Posterior vena cava (tissue), 2 donors: ENCODE measurements at regions not wholly inside any gene's neighbourhood (a gene's known extent, or its start where the extent isn't known, plus 50 kb on each side); places are given as distances from the start of the nearest gene placed in this dataset.
"Not testable (repeated sequence)": the region's sequence is repeated elsewhere in the genome, so short reads cannot be mapped to it uniquely, and the experiment has no call there.

Source experiments
- DNase-seq: peaks from one replicate; pipeline ENCODE4 v3.0.0-alpha.2; 2020; ENCODE audit warnings: low spot score
- intact Hi-C, 2 donors: fragments of 100-400 bp; cut with DNase I; formaldehyde crosslinking; loops; one replicate each; pipeline versions ENCODE4 v1.14.1 to v1.14.2; 2022 to 2023
- donor health status: DM: yes; HTN: yes; CAD: no.
- donor health status: DM: yes; HTN: yes; CAD: no.

- DNase-seq, result no peak
- intact Hi-C loops, result no loop called here
These were observed 665.5 kb downstream of the GBE1 start for GRCh38 chr3:81095956-81096355.

- intact Hi-C loops, result no loop called here
- no peak for DNase-seq
These were observed 666.5 kb downstream of the GBE1 start for GRCh38 chr3:81094986-81095385.

- intact Hi-C loops, result no loop called here
- DNase-seq, result no peak
These were observed 673.8 kb downstream of the GBE1 start for GRCh38 chr3:81087607-81088006.

GRCh38 chr3:81086348-81086747 is 675.1 kb downstream of the GBE1 start:
- intact Hi-C loops, result no loop called here
- DNase-seq, result no peak

DNA sequence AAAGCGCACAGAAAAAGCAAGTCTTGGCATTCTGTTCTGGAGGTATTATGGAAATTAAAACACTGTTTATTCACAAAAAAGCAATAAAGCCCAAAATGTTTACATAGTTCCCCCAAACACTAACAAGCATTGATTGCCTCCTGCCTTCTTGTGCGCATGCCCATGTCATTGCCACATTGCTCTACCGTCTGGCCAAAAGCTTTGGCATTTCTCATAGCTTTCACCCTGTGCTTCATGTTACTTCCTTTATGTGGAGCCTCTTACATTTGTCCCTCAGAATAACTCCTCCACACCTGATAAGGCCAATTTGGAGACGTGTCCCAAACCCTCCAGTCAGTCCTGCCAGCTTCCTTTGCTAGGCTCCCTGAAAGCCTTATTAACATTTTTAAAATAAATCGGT is 680.8 kb downstream of the GBE1 start:
- intact Hi-C loops, result no loop called here
- DNase-seq, result no peak

DNA sequence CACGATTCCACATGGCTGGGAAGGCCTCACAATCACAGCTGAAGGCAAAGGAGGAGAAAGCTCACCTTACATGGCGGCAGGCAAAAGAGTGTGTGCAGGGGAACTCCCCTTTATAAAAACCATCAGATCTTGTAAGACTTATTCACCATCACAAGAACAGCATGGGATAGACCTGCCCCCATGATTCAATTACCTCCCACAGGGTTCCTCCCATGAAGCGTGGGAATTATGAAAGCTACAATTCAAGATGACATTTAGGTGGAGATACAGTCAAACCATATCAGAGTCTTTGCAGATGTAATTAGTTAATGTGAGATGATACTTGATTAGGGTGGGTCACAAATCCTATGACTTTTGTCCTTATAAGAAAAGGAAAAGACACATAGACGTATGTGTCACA is 688.9 kb downstream of the GBE1 start:
- intact Hi-C loops, result no loop called here
- no peak for DNase-seq

DNA sequence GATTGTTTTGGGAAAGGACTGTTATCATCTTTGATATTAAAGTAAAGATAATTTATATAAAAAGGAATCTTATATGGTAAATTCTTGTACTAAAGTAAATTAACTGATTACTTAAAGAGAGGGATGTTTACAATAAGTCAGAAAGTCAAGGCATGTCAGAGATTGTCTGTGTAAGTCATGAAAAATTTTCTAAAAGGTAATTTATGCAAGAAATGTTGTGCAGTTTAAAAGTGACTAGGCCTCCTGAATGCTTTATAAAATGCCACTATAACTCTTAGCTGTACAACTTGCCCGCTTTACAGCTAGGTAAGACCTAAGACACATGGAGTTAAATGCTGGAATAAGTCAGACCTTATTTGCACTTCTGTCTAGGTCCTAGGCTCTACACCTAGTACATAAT is 692.9 kb downstream of the GBE1 start:
- DNase-seq, result no peak
- intact Hi-C loops, result no loop called here

DNA sequence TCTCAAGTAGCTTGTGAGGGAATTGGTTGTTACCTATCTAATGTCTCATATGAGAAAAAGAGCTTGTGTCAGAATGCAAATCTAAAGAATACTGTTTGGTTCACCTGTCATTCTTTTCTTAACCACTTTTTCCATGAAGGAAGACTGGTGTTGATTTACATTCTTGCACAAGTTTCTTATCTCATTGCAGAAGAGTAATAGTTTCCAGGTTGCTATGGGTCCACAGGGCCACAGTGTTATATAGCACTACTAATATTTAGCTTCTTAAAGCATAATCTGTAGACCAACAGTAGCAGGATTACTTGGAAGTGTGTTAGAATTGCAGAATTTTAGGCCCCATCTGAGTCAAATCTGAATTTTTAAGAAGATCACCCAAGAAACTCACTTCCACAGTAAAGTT is 697.5 kb downstream of the GBE1 start:
- no peak for DNase-seq
- intact Hi-C loops, result no loop called here

GRCh38 chr3:81051133-81051532 is 710.3 kb downstream of the GBE1 start:
- intact Hi-C loops, DNase-seq: not testable (repeated sequence)

GRCh38 chr3:81048058-81048665 is 713.3 kb downstream of the GBE1 start:
- intact Hi-C loops, result no loop called here
- DNase-seq, result no peak

GRCh38 chr3:81045976-81046375 is 715.5 kb downstream of the GBE1 start:
- intact Hi-C loops, result no loop called here
- no peak for DNase-seq

- no peak for DNase-seq
- intact Hi-C loops, result no loop called here
These were observed 716.2 kb downstream of the GBE1 start for GRCh38 chr3:81045246-81045645.

DNA sequence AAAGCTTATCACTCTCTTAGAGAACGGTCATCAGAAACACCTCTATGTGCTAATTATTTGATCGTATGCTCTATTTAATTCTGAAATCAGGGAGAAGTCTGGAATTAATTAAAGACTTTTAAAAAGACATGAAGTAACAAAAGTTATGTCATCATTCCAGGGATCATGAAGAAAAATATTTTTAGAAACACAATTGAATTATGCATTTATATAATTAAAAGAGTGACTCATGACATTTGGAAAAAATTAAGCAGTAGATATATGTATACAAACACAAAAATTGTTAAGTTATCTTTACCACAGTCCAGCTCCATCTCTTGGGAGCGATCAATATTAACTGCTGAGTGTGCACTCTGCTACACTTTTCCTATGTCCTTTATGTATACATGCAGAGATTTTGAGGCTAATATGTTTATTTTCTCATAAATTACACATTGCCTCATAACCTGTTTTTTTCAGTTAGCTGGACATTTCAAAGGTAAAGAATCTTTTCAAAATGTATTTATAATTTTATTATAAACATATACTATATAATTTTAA is 717.7 kb downstream of the GBE1 start:
- DNase-seq, result no peak
- intact Hi-C loops, result no loop called here

DNA sequence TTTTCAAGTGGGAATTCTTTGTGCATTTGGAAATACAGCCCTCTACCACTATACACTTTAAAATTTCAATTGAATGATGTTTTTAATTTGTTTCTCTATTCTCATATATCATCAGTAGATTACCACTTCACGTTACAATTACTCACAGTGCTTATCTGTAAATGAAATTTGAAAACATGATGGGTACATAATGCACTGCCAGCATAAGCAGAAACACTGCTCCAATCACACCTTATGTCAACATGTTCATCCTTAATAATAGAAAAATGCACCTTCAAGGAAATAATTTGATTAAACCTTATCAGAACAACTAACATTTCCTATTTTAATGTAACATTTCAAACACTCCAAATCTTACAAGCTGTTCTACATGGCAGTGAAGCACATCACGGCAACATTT is 718.4 kb downstream of the GBE1 start:
- DNase-seq, result no peak
- intact Hi-C loops, result no loop called here

DNA sequence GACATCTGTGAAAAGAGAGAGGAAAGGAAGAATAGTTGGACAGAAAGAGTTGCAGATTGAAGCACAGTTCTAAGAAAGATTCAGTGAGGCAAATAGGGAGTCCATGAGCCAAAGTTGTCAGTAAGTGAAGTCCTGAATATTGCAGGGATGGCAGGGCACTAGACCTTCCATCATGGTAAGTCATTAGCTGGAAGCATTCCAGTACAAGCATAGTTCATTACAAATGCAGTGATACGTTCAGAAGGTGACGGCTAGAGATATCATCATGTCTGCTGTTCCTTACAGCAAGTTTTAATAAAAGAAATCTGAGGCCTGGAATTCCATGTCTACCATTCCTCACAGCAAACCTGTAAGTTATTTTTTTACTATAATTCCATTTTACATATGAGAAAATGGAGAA is 720.1 kb downstream of the GBE1 start:
- intact Hi-C loops, result no loop called here
- DNase-seq, result no peak

DNA sequence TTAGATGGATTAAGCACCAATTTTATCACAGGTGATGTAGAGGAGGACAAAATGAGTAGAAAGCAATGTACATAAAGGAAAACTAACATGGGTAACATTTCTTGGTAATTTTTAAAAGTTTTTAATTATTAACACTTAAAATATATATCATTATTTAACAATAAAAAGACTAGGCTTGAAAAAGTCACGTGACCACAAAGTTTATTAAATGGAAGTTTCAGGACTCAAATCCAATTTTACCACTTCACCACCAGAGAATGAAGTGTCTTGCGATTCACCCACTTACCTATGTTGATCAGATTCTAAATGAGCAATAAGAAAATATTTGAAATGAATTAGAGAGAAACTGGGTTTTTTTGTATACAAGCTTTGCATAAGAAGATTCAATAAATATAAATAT is 721.3 kb downstream of the GBE1 start:
- intact Hi-C loops, result no loop called here
- DNase-seq, result no peak

GRCh38 chr3:81033684-81034083 is 727.8 kb downstream of the GBE1 start:
- intact Hi-C loops, result no loop called here
- no peak for DNase-seq

DNA sequence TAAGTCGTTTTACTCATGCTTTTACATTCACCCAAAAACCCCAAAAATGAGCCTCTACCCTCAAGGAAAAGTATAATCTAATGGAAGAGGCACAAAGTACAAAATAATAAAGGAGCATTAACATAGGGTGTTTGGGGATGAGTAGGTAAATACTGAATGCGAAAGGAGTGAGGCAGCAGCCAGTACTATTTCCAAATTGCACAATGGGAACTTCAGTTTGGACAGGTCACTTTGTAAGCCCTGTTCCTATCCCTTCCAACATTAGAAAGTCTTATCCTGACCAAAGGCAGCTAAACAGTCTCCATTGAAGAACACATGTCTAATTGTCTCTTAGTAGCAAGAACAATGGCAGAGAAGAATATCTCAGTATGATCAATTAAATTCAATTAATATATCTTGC is 728.3 kb downstream of the GBE1 start:
- DNase-seq, result no peak
- intact Hi-C loops, result no loop called here

DNA sequence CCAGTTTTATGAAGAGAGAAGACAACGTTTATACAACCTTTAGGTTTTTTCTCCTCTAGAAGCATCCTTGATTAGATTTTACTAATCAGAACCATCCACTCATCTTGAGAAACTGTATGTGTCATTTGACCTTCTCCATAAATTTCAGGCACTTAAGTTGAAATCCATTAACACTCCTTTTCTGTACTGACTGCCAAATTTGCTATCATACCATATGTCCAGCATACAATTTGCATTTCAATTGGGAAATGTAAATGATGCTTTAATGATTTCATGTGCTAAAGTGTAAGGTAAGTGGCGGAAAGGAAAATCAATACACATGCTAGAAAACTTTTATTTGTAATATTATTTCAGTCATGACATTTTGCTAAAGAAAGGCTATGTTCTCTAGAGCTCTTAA is 731.6 kb downstream of the GBE1 start:
- intact Hi-C loops, result no loop called here
- no peak for DNase-seq

DNA sequence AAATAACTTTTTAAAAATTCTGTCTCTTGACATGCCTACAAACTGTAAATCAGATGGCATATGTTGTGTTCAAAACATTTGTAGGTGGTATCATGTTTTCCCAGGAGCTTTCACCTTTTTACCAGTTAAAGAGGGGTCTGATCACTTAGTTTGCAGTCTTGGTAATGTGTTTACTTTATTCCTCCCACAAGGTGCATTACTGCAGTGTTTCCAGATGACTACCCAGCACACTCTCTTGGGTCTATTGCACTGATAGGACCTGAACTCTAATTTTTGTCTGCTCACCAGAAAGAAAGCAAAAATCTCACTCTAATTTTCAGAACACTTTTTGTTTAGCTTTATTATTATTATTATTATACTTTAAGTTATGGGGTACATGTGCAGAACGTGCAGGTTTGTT is 734.1 kb downstream of the GBE1 start:
- intact Hi-C loops, result no loop called here
- no peak for DNase-seq

- intact Hi-C loops, result no loop called here
- no peak for DNase-seq
These were observed 736.9 kb downstream of the GBE1 start for GRCh38 chr3:81024560-81024959.

DNA sequence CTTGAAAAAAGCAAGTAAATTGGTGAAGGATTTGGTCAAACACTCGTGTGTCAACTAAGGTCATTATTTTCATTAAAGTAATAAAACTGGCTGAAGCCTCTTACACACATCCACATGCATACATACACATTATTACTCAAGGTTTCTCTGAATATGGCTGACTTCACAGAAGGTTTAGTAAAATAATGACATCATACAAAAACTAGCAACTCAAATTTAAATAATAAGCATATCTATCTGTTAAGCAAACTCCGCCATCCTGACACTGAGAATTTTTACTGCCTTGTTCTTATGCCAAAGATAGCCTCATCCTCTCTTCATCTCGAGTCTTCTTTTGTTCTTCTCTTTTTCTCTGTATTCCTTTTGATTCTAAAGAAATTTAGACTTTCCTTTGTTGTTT is 739.1 kb downstream of the GBE1 start:
- no peak for DNase-seq
- intact Hi-C loops, result no loop called here
